ENCODE measurements at regions not wholly inside any gene's neighbourhood (a gene's known extent, or its start where the extent isn't known, plus 50 kb on each side); places are given as distances from the start of the nearest gene placed in this dataset.
"Not testable (repeated sequence)": the region's sequence is repeated elsewhere in the genome, so short reads cannot be mapped to it uniquely, and the experiment has no call there.

DNA sequence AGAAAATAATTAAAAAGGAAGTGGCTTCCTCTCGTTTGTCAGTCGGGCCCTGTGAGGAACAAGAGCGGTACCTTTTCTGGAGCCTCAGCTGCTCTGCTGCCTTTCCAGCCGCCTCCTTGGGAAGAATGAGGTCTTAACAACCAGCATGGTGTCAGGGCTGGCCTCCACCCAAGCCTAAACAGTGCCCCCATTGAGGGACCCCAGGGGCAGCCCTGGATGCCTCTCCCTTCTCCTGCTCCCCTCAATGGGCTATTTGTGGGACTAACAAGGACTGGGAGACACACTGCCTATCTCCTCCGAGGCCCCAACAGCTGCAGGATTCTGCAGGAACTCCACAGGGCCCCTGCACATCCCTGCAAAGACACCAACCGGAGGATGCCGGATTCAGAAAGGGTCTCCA, 155.4 kb upstream of the MAP3K1 start:
- DNase-seq (ENCODE audit: low spot score) = no peak

DNA sequence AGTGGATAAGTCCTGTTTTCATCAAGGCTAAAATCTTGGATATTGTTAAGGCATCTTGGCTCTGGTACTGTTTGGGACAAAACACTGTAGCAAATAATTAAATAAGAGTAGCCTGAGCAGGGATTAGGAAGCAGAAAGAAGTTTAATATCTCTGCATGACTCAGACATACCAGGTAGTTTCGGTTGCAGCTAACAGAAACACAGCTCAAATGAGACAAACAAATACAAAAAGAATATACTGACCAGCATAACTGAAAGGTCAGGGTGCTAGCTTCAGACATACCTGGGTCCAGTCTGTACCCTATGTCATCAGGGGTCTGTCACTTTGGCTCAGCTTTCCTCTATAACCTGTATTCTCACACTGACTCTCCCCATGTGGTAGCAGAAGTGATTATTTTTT, 156.4 kb upstream of the MAP3K1 start:
- DNase-seq (ENCODE audit: low spot score) = no peak

GRCh38 chr5:56656846-56657726, 158.3 kb upstream of the MAP3K1 start:
- DNase-seq (ENCODE audit: low spot score) = no peak

DNA sequence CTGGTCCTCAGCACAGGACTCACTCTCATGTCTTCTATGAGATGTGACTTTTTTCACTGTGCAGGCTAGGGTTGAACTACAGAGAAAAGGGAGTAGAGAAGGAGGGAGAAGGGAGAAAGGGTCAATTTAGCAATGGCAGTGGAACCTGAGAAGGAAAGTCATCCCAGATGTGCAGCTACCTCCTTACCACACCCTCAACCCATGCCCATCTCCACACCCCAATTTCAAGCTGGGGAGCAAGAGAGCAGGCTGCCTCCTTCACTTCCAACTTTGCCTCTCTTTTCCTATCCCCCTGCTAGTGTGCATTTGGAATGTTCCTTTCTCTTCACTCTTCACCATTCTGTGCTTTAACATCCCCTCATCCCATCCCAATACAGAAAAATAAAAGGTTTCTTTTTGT, 163.5 kb upstream of the MAP3K1 start:
- no peak for DNase-seq (ENCODE audit: low spot score)

- DNase-seq (ENCODE audit: low spot score) = no peak
Observed at GRCh38 chr5:56650386-56650785, 165.0 kb upstream of the MAP3K1 start.

GRCh38 chr5:56649569-56649968, 165.8 kb upstream of the MAP3K1 start:
- DNase-seq (ENCODE audit: low spot score) = no peak

DNA sequence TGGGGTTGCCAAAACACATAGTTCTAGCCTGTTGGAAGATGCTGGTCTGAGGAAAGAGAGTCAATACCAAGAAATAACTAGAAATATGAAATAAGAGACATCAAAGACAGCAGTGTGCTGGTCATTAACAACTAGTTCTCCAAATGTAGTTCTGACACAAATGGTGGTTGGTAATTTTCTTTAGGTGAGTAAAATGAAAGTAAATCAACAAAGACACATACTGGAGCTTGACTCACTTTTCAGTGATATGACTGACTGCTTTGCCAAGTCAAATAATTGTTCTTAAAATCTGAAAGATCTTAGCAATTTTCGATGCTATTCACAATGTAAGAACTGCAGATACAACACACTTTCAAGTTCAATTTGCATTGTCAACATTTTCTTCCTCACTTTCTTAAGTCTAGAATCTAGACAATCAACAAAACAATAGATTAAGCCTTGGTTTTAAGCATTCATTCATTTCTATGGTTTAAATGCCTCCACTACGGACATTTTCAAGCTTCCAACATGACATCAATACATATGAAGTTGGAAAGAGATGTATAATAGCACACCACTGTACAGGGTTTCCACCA, 166.8 kb upstream of the MAP3K1 start:
- no peak for DNase-seq (ENCODE audit: low spot score)

- no peak for DNase-seq (ENCODE audit: low spot score)
Observed at GRCh38 chr5:56647099-56647850, 168.1 kb upstream of the MAP3K1 start.

GRCh38 chr5:56641635-56642260, 173.6 kb upstream of the MAP3K1 start:
- DNase-seq (ENCODE audit: low spot score) = no peak

GRCh38 chr5:56640763-56641406, 174.5 kb upstream of the MAP3K1 start:
- DNase-seq (ENCODE audit: low spot score) = no peak

GRCh38 chr5:56639476-56639875, 175.9 kb upstream of the MAP3K1 start:
- no peak for DNase-seq (ENCODE audit: low spot score)

- no peak for DNase-seq (ENCODE audit: low spot score)
Observed at GRCh38 chr5:56638768-56639238, 176.5 kb upstream of the MAP3K1 start.

- peak; percentile 35 for DNase-seq (ENCODE audit: low spot score)
Observed at GRCh38 chr5:56638061-56638621, 177.2 kb upstream of the MAP3K1 start.

DNA sequence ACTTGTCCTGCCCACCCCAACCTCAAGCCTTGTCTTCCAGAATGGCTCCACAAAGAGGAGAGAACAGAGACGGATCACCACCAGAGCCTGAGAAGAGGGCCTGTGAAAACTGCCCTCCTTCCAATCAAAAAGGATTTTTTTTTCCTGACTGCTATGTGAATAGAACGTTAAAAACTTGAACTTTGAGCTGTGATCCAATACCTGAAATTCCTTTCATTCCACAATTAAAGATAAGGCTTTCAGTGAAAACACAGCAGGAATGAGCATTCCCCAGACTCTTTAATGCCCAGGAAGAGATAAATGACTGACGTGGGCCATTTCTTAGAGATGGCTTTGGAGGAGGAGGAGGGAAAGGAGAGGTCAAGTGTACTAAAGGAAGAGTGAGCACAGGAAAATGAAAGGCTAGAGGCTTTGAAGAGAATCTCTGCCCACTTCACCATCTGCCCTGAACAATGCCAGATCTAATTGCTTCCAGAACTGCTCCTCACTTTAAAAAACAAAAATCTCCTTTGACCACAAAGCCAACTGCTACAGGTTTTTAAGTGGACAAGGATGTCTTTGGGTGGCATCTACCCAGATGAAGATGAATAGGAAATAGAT, 177.9 kb upstream of the MAP3K1 start:
- no peak for DNase-seq (ENCODE audit: low spot score)

- no peak for DNase-seq (ENCODE audit: low spot score)
Observed at GRCh38 chr5:56633950-56634349, 181.4 kb upstream of the MAP3K1 start.

DNA sequence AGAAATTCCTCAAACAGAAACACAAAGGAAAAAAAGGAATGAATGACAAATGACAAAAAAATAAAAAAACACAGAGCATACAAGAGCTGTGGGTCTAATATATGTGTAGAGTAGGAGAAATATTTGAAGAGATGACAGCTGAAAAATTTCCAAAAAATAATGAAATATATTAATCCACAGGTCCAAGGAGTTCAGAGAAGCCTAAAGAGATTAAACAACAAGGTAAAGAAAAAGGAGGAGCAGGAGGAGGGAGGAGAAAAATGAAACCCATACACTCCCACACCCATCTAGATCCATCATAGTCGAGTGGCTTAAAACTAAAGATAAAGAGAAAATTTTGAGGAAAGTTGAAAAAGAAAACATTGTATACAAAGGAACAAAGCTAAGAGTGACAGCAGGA, 182.4 kb upstream of the MAP3K1 start:
- DNase-seq (ENCODE audit: low spot score) = no peak

- DNase-seq (ENCODE audit: low spot score) = no peak
Observed at GRCh38 chr5:56632199-56632598, 183.2 kb upstream of the MAP3K1 start.

GRCh38 chr5:56631719-56632118, 183.6 kb upstream of the MAP3K1 start:
- DNase-seq (ENCODE audit: low spot score) = no peak

- DNase-seq (ENCODE audit: low spot score) = not testable (repeated sequence)
Observed at GRCh38 chr5:56628616-56629015, 186.7 kb upstream of the MAP3K1 start.

GRCh38 chr5:56625541-56625940, 189.8 kb upstream of the MAP3K1 start:
- no peak for DNase-seq (ENCODE audit: low spot score)

DNA sequence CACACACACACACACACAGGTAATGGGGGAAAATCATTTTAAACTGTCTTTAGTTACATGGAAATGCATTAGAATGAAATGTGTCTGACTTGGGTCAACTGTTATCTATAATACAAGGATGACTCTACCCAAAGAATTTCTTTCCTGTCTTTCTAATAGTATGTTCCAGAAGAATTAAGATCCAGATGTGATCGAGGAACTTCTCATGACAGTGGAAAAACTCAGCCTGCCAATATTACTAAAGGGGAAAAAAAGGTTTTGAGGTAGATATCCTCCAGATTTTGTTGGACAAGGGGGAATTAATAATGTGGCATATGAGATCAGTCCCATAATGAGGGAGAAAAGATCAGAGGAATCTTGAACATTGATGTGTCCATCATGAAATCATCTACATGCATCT, 190.6 kb upstream of the MAP3K1 start:
- DNase-seq (ENCODE audit: low spot score) = no peak
